Gastroesophageal sphincter (tissue), 4 donors: ENCODE measurements at regions not wholly inside any gene's neighbourhood (a gene's known extent, or its start where the extent isn't known, plus 50 kb on each side); places are given as distances from the start of the nearest gene placed in this dataset.

Experiments used
- ATAC-seq: fragments of 150-250 bp; one replicate; pipeline ENCODE4 v1.9.1; 2016; ENCODE audit warnings: mild to moderate bottlenecking, moderate library complexity
- H3K27ac ChIP-seq, 4 donors: fragments of 200-600 bp; sonication (generic) in 3 of 4; 1 replicate in 3 of 4; 2 replicates in 1 of 4; pipeline ENCODE4 v1.5.1; 2016 to 2019
- H3K27me3 ChIP-seq: fragments of 200-600 bp; sonication (generic); one replicate; pipeline ENCODE4 v1.5.1; 2019
- H3K36me3 ChIP-seq, 2 donors: fragments of 200-600 bp; sonication (generic); one replicate each; pipeline ENCODE4 v1.5.1; 2019; ENCODE audit warnings: control low read depth in 1 of 2
- H3K4me1 ChIP-seq, 3 donors: fragments of 200-600 bp; sonication (generic); 1 replicate in 2 of 3; 2 replicates in 1 of 3; pipeline ENCODE4 v1.5.1; 2016 to 2019; ENCODE audit warnings: control low read depth in 2 of 3
- H3K4me3 ChIP-seq, 2 donors: fragments of 200-600 bp; sonication (generic); one replicate each; pipeline ENCODE4 v1.5.1; 2019; ENCODE audit warnings: mild to moderate bottlenecking in 1 of 2, moderate library complexity in 1 of 2
- H3K9me3 ChIP-seq, 3 donors: fragments of 200-600 bp; sonication (generic); one replicate each; pipeline ENCODE4 v1.5.1; 2017 to 2019; ENCODE audit warnings: control low read depth in 2 of 3
- EP300 ChIP-seq: sonication (generic); formaldehyde crosslinking; IDR thresholded peaks from one replicate; pipeline ENCODE4 v1.6.1; 2017; ENCODE audit warnings: antibody characterized with exemption, mild to moderate bottlenecking
- POLR2A ChIP-seq, 2 donors: fragments of 450-650 bp; IDR thresholded peaks; one replicate each; pipeline ENCODE4 v1.6.1; 2017; ENCODE audit warnings: antibody characterized with exemption in 2 of 2, mild to moderate bottlenecking in 2 of 2, moderate library complexity in 1 of 2
- POLR2AphosphoS5 ChIP-seq: sonication (generic); formaldehyde crosslinking; IDR thresholded peaks from one replicate; pipeline ENCODE4 v1.6.1; 2017; ENCODE audit warnings: antibody characterized with exemption
- WGBS, 2 donors: methylation state at CpG; one replicate each; pipeline ENCODE4 v1.1.5; 2018; ENCODE audit warnings: low coverage in 1 of 2; 5-methylcytosine and 5-hydroxymethylcytosine counted together
- TF ChIP-seq, protein P1 (sequence below), 4 experiments: fragments of 200-600 bp in 2 of 4; fragments of 450-650 bp in 2 of 4; sonication (generic) in 1 of 4; IDR thresholded peaks; one replicate each; pipeline ENCODE4 v1.5.1; 2017 to 2019; ENCODE audit warnings: antibody characterized with exemption in 4 of 4, mild to moderate bottlenecking in 2 of 4, moderate library complexity in 2 of 4

DNA sequence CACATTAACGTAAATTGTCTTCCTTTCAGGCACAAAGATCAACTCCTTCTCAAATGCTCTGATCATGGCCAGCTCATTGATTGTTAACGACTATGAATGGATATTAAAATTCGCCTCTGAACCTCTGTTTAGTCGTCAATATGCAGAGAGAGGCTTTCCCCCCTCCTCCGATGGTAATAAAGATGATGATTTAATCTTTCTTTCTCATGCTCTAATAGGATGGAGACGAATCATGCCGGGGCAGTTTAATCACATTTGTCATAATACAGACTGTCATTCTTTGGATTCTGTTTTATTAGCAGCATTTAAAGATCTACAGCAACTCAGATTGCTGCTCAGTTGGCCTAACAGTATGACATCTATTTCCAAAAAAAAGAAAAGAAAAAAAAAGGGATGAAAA is 132.9 kb downstream of the SREK1 start:
- TF ChIP-seq, protein P1, sequence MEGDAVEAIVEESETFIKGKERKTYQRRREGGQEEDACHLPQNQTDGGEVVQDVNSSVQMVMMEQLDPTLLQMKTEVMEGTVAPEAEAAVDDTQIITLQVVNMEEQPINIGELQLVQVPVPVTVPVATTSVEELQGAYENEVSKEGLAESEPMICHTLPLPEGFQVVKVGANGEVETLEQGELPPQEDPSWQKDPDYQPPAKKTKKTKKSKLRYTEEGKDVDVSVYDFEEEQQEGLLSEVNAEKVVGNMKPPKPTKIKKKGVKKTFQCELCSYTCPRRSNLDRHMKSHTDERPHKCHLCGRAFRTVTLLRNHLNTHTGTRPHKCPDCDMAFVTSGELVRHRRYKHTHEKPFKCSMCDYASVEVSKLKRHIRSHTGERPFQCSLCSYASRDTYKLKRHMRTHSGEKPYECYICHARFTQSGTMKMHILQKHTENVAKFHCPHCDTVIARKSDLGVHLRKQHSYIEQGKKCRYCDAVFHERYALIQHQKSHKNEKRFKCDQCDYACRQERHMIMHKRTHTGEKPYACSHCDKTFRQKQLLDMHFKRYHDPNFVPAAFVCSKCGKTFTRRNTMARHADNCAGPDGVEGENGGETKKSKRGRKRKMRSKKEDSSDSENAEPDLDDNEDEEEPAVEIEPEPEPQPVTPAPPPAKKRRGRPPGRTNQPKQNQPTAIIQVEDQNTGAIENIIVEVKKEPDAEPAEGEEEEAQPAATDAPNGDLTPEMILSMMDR (IDR thresholded peaks at IDR 0.05) = no peak
- TF ChIP-seq POLR2AphosphoS5 = no peak
- TF ChIP-seq POLR2A (IDR thresholded peaks at IDR 0.05) = no peak
- no peak for TF ChIP-seq EP300
- Histone ChIP-seq H3K27ac (no peak overlapping the region), H3K27me3 (no peaks in the 10 kb centered on the region), H3K4me1 (no peaks in the 10 kb centered on the region), H3K36me3 (no peaks in the 10 kb centered on the region), H3K9me3 (no peaks in the 10 kb centered on the region), H3K4me3 (no peak overlapping the region)
- no peak for ATAC-seq
- 75 to 80% methylated on average over 7 of the region's 7 CpGs for WGBS, 2 donors

- TF ChIP-seq, protein P1 (IDR thresholded peaks at IDR 0.05) = no peak
- TF ChIP-seq POLR2AphosphoS5 = no peak
- no peak for TF ChIP-seq POLR2A (IDR thresholded peaks at IDR 0.05)
- TF ChIP-seq EP300 = no peak
Measured at GRCh38 chr5:66277981-66278380, 133.9 kb downstream of the SREK1 start.

GRCh38 chr5:66281294-66281693 is 137.2 kb downstream of the SREK1 start:
- no peak for ATAC-seq
- 73 to 88% methylated on average over 3 to 4 of the region's 4 CpGs for WGBS, 2 donors
- no peaks in the 10 kb centered on the region for H3K4me1 ChIP-seq
- H3K9me3 ChIP-seq = no peaks in the 10 kb centered on the region
- no peak overlapping the region for H3K27ac ChIP-seq
- no peak overlapping the region for H3K4me3 ChIP-seq
- no peaks in the 10 kb centered on the region for H3K36me3 ChIP-seq
- TF ChIP-seq POLR2A (IDR thresholded peaks at IDR 0.05) (no peak), EP300 (no peak)
- no peaks in the 10 kb centered on the region for H3K27me3 ChIP-seq

More at GRCh38 chr5:66277981-66278380, 133.9 kb downstream of the SREK1 start:
- no peaks in the 10 kb centered on the region for H3K36me3 ChIP-seq
- H3K4me1 ChIP-seq = no peaks in the 10 kb centered on the region
- ATAC-seq = no peak
- no peaks in the 10 kb centered on the region for H3K27me3 ChIP-seq
- no peak overlapping the region for H3K4me3 ChIP-seq
- H3K27ac ChIP-seq = no peak overlapping the region
- WGBS, 2 donors = 75 to 79% methylated on average over 2 of the region's 2 CpGs
- H3K9me3 ChIP-seq = no peaks in the 10 kb centered on the region

- H3K9me3 ChIP-seq = peaks cover 0 to 4% (median 0%) of the 10 kb centered on the region in 3 donors
- H3K27me3 ChIP-seq = no peaks in the 10 kb centered on the region
- no peaks in the 10 kb centered on the region for H3K4me1 ChIP-seq
- no peak for TF ChIP-seq EP300
- TF ChIP-seq POLR2A (IDR thresholded peaks at IDR 0.05) = no peak
- TF ChIP-seq, protein P1 (IDR thresholded peaks at IDR 0.05) = no peak
- no peak for TF ChIP-seq POLR2AphosphoS5
- ATAC-seq = no peak
- 60 to 100% methylated on average over 1 to 2 of the region's 2 CpGs for WGBS, 2 donors
- H3K4me3 ChIP-seq = no peak overlapping the region
- no peaks in the 10 kb centered on the region for H3K36me3 ChIP-seq
- H3K27ac ChIP-seq = no peak overlapping the region
Measured at GRCh38 chr5:66284588-66285342, 140.7 kb downstream of the SREK1 start.

- Histone ChIP-seq H3K36me3 (no peaks in the 10 kb centered on the region), H3K27ac (no peak overlapping the region), H3K4me1 (no peaks in the 10 kb centered on the region), H3K27me3 (no peaks in the 10 kb centered on the region), H3K4me3 (no peak overlapping the region), H3K9me3 (peaks cover 0 to 4% (median 0%) of the 10 kb centered on the region in 3 donors)
- ATAC-seq = no peak
- TF ChIP-seq EP300 = no peak
- no peak for TF ChIP-seq POLR2A (IDR thresholded peaks at IDR 0.05)
- TF ChIP-seq, protein P1 (IDR thresholded peaks at IDR 0.05) = no peak
- TF ChIP-seq POLR2AphosphoS5 = no peak
- WGBS, 2 donors = 92 to 100% methylated on average over 1 to 2 of the region's 3 CpGs
Measured at GRCh38 chr5:66285343-66285922, 141.3 kb downstream of the SREK1 start.
